H9 (cell line): ENCODE measurements at regions not wholly inside any gene's neighbourhood (a gene's known extent, or its start where the extent isn't known, plus 50 kb on each side); places are given as distances from the start of the nearest gene placed in this dataset.

Experiments used
- DNase-seq: peaks from one replicate; pipeline ENCODE4 v3.0.0-alpha.2; 2017
- H2AFZ ChIP-seq: one replicate; pipeline ENCODE4 v1.6.1; 2013; ENCODE audit warnings: mild to moderate bottlenecking, low read length, control low read depth, moderate library complexity
- H2AK5ac ChIP-seq: 2 replicates; pipeline ENCODE4 v1.6.1; 2013; ENCODE audit warnings: low read length, control low read depth, mixed read lengths; ENCODE audit not compliant: insufficient read length
- H2BK120ac ChIP-seq: one replicate; pipeline ENCODE4 v1.6.1; 2013; ENCODE audit warnings: low read depth, mild to moderate bottlenecking, low read length, control low read depth, inconsistent platforms; ENCODE audit not compliant: poor library complexity, severe bottlenecking
- H2BK12ac ChIP-seq: 2 replicates; pipeline ENCODE4 v1.6.1; 2013; ENCODE audit warnings: low read length, control low read depth, mixed read lengths, low read depth; ENCODE audit not compliant: insufficient read length
- H2BK15ac ChIP-seq: 2 replicates; pipeline ENCODE4 v1.6.1; 2013; ENCODE audit warnings: low read depth, low read length, control low read depth
- H2BK20ac ChIP-seq: one replicate; pipeline ENCODE4 v1.6.1; 2013; ENCODE audit warnings: low read depth, mild to moderate bottlenecking, low read length, control low read depth, inconsistent platforms; ENCODE audit not compliant: poor library complexity, severe bottlenecking
- H2BK5ac ChIP-seq: 2 replicates; pipeline ENCODE4 v1.6.1; 2013; ENCODE audit warnings: low read length, control low read depth, mixed read lengths; ENCODE audit not compliant: insufficient read length
- H3K14ac ChIP-seq: 2 replicates; pipeline ENCODE4 v1.6.1; 2013; ENCODE audit warnings: low read length, control low read depth; ENCODE audit not compliant: insufficient read depth
- H3K18ac ChIP-seq: 2 replicates; pipeline ENCODE4 v1.6.1; 2013; ENCODE audit warnings: low read depth, mild to moderate bottlenecking, mixed read lengths, low read length, control low read depth; ENCODE audit not compliant: insufficient read length
- H3K23ac ChIP-seq: 2 replicates; pipeline ENCODE4 v1.6.1; 2013; ENCODE audit warnings: low read length, control low read depth, mixed read lengths, low read depth; ENCODE audit not compliant: insufficient read length
- H3K23me2 ChIP-seq: 2 replicates; pipeline ENCODE4 v1.6.1; 2013; ENCODE audit warnings: low read depth, mild to moderate bottlenecking, mixed read lengths, low read length, control low read depth; ENCODE audit not compliant: insufficient read length, poor library complexity, severe bottlenecking
- H3K27ac ChIP-seq: 2 replicates; pipeline ENCODE4 v1.5.1; 2013; ENCODE audit warnings: low read length, control low read depth, mixed read lengths, low read depth; ENCODE audit not compliant: insufficient read length
- H3K27me3 ChIP-seq: 2 replicates; pipeline ENCODE4 v1.6.1; 2013; ENCODE audit warnings: low read length, control low read depth, inconsistent platforms; ENCODE audit not compliant: insufficient read depth
- H3K4ac ChIP-seq: 2 replicates; pipeline ENCODE4 v1.6.1; 2013; ENCODE audit warnings: low read depth, mild to moderate bottlenecking, control low read depth, inconsistent platforms, low read length, moderate library complexity
- H3K4me1 ChIP-seq: 2 replicates; pipeline ENCODE4 v1.6.1; 2013; ENCODE audit warnings: low read length, control low read depth, inconsistent platforms; ENCODE audit not compliant: insufficient read depth
- H3K4me2 ChIP-seq: 2 replicates; pipeline ENCODE4 v1.6.1; 2013; ENCODE audit warnings: low read length, control low read depth, mixed read lengths; ENCODE audit not compliant: insufficient read length, insufficient read depth
- H3K56ac ChIP-seq: 2 replicates; pipeline ENCODE4 v1.6.1; 2013; ENCODE audit warnings: low read depth, mild to moderate bottlenecking, mixed read lengths, low read length, control low read depth; ENCODE audit not compliant: insufficient read length
- H3K79me1 ChIP-seq: 2 replicates; pipeline ENCODE4 v1.6.1; 2013; ENCODE audit warnings: low read depth, mild to moderate bottlenecking, moderate library complexity, low read length, control low read depth, inconsistent platforms; ENCODE audit not compliant: insufficient read depth, poor library complexity, severe bottlenecking
- H3K79me2 ChIP-seq: 2 replicates; pipeline ENCODE4 v1.6.1; 2013; ENCODE audit warnings: low read length, control low read depth, inconsistent platforms; ENCODE audit not compliant: insufficient read depth
- H3K9ac ChIP-seq: 2 replicates; pipeline ENCODE4 v1.6.1; 2013; ENCODE audit warnings: low read length, control low read depth, mixed read lengths; ENCODE audit not compliant: insufficient read length; ENCODE audit errors: extremely low read depth
- H3K9me3 ChIP-seq: one replicate; pipeline ENCODE4 v1.6.1; 2013; ENCODE audit warnings: low read depth, low read length, inconsistent platforms; ENCODE audit not compliant: control insufficient read depth
- H3T11ph ChIP-seq: one replicate; pipeline ENCODE4 v1.6.1; 2013; ENCODE audit warnings: mild to moderate bottlenecking, low read length, control low read depth, inconsistent platforms
- H4K20me1 ChIP-seq: one replicate; pipeline ENCODE4 v1.6.1; 2013; ENCODE audit not compliant: control insufficient read depth, insufficient read length, insufficient read depth
- H4K5ac ChIP-seq: 2 replicates; pipeline ENCODE4 v1.6.1; 2013; ENCODE audit warnings: low read depth, mild to moderate bottlenecking, mixed read lengths, low read length, control low read depth; ENCODE audit not compliant: insufficient read length
- H4K8ac ChIP-seq: replicated peaks from 2 replicates; pipeline ENCODE4 v1.6.1; 2013; ENCODE audit warnings: low read length, control low read depth, mixed read lengths, low read depth; ENCODE audit not compliant: insufficient read length
- H4K91ac ChIP-seq: 2 replicates; pipeline ENCODE4 v1.6.1; 2013; ENCODE audit warnings: low read depth, mild to moderate bottlenecking, moderate library complexity, mixed read lengths, low read length, control low read depth; ENCODE audit not compliant: insufficient read length
- H3K27ac Mint-ChIP-seq, 3 experiments: 2 replicates in 2 of 3; 3 replicates in 1 of 3; pipeline ENCODE4 v1.8.0; 2020 to 2021; ENCODE audit warnings: mixed read lengths in 3 of 3, mild to moderate bottlenecking in 1 of 3, moderate library complexity in 1 of 3
- H3K27me3 Mint-ChIP-seq: 2 replicates; pipeline ENCODE4 v1.8.0; 2021; ENCODE audit warnings: low read depth, mild to moderate bottlenecking, moderate library complexity, mixed read lengths
- H3K36me3 Mint-ChIP-seq, 3 experiments: 2 replicates in 2 of 3; 3 replicates in 1 of 3; pipeline ENCODE4 v1.8.0; 2020 to 2021; ENCODE audit warnings: low read depth in 3 of 3, mixed read lengths in 3 of 3; ENCODE audit not compliant: insufficient read depth in 1 of 3
- H3K4me1 Mint-ChIP-seq, 2 experiments: 2 replicates each; pipeline ENCODE4 v1.8.0; 2020; ENCODE audit warnings: mixed read lengths in 2 of 2
- H3K4me3 Mint-ChIP-seq, 2 experiments: 2 replicates in 1 of 2; 3 replicates in 1 of 2; pipeline ENCODE4 v1.8.0; 2020 to 2021; ENCODE audit warnings: mild to moderate bottlenecking in 2 of 2, mixed read lengths in 2 of 2, moderate library complexity in 1 of 2
- H3K9me3 Mint-ChIP-seq, 2 experiments: 2 replicates in 1 of 2; 3 replicates in 1 of 2; pipeline ENCODE4 v1.8.0; 2020; ENCODE audit warnings: mild to moderate bottlenecking in 2 of 2, mixed read lengths in 2 of 2, moderate library complexity in 1 of 2
- WGBS: extraction: QIAGEN DNeasy Blood & Tissue Kit; methylation state at CpG from one replicate; pipeline ENCODE4 v1.1.7; 2013; ENCODE audit warnings: missing lambda C conversion rate, low lambda C conversion rate, mixed read lengths; ENCODE audit not compliant: insufficient read length; ENCODE audit errors: extremely low coverage; 5-methylcytosine and 5-hydroxymethylcytosine counted together
- TF ChIP-seq, protein P1 (sequence below): fragments of 200-600 bp; sonication (generic); conservative IDR thresholded peaks from 3 replicates; pipeline ENCODE4 v1.8.0; 2021; ENCODE audit warnings: antibody characterized with exemption, mild to moderate bottlenecking

DNA sequence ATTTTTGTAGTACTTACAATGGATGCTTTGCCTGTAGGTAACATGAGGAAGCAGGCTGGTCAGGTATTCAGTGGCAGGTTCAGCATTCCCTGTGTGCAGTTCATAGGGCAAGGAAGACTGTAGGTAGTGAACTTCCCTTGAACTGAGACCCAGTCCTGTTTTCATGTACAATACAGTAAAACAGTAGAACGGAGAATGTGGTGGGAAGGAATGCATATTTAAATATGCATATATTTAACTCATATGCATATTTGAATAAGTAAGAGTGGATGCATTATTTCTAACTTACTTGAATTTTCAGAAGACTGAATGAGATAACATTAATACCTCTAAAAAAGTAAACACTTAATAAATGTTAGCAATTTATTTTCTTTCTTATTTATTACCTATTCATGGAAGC, 147.6 kb upstream of the FLRT2 start:
- no CpG with 5 or more reads among the region's 1 CpG for whole genome bisulfite sequencing
- no peak overlapping the region for H3K9ac ChIP-seq
- no peaks in the 10 kb centered on the region for H3K79me2 ChIP-seq
- no peak for DNase-seq
- Mint-ChIP-seq H3K9me3 (no peaks in the 10 kb centered on the region), H3K36me3 (no peaks in the 10 kb centered on the region), H3K27me3 (no peaks in the 10 kb centered on the region), H3K27ac (no peak overlapping the region), H3K4me3 (no peak overlapping the region), H3K4me1 (peaks cover 2% of the 10 kb centered on the region in 2 experiments; a peak in 1 of 4 replicates)
- no peak overlapping the region for H3K56ac ChIP-seq
- H2BK20ac ChIP-seq = no peak overlapping the region
- no peak overlapping the region for H4K91ac ChIP-seq
- no peak overlapping the region for H3K14ac ChIP-seq
- H4K5ac ChIP-seq = no peak overlapping the region
- H3K18ac ChIP-seq = no peak overlapping the region
- H3K4ac ChIP-seq = no peak overlapping the region
- H3K27ac ChIP-seq = no peak overlapping the region
- H4K8ac ChIP-seq = no peak overlapping the region
- no peaks in the 10 kb centered on the region for H4K20me1 ChIP-seq
- H2BK5ac ChIP-seq = no peak overlapping the region
- no peak overlapping the region for H3T11ph ChIP-seq
- H3K23ac ChIP-seq = no peak overlapping the region
- H3K4me2 ChIP-seq = no peak overlapping the region
- H2BK15ac ChIP-seq = no peak overlapping the region
- no peak overlapping the region for H2AFZ ChIP-seq
- TF ChIP-seq, protein P1, sequence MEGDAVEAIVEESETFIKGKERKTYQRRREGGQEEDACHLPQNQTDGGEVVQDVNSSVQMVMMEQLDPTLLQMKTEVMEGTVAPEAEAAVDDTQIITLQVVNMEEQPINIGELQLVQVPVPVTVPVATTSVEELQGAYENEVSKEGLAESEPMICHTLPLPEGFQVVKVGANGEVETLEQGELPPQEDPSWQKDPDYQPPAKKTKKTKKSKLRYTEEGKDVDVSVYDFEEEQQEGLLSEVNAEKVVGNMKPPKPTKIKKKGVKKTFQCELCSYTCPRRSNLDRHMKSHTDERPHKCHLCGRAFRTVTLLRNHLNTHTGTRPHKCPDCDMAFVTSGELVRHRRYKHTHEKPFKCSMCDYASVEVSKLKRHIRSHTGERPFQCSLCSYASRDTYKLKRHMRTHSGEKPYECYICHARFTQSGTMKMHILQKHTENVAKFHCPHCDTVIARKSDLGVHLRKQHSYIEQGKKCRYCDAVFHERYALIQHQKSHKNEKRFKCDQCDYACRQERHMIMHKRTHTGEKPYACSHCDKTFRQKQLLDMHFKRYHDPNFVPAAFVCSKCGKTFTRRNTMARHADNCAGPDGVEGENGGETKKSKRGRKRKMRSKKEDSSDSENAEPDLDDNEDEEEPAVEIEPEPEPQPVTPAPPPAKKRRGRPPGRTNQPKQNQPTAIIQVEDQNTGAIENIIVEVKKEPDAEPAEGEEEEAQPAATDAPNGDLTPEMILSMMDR = no peak
- H3K9me3 ChIP-seq = no peaks in the 10 kb centered on the region
- no peaks in the 10 kb centered on the region for H3K79me1 ChIP-seq
- no peaks in the 10 kb centered on the region for H3K4me1 ChIP-seq
- no peaks in the 10 kb centered on the region for H3K27me3 ChIP-seq
- H2BK12ac ChIP-seq = no peak overlapping the region
- no peaks in the 10 kb centered on the region for H3K23me2 ChIP-seq
- no peak overlapping the region for H2BK120ac ChIP-seq
- H2AK5ac ChIP-seq = no peak overlapping the region
